Stimulated activated naive CD4-positive, alpha-beta T cell (primary cell): ENCODE measurements at regions not wholly inside any gene's neighbourhood (a gene's known extent, or its start where the extent isn't known, plus 50 kb on each side); places are given as distances from the start of the nearest gene placed in this dataset.

Experiments used
- DNase-seq, 6 experiments: peaks; one replicate each; lab custom pipeline; 2025; lab: John Stamatoyannopoulos, UW

GRCh38 chr9:18149471-18150011 is 324.4 kb upstream of the ADAMTSL1 start:
- DNase-seq: no peak

GRCh38 chr9:18154661-18155060 is 319.3 kb upstream of the ADAMTSL1 start:
- DNase-seq: no peak

GRCh38 chr9:18159254-18159653 is 314.7 kb upstream of the ADAMTSL1 start:
- no peak for DNase-seq

DNA sequence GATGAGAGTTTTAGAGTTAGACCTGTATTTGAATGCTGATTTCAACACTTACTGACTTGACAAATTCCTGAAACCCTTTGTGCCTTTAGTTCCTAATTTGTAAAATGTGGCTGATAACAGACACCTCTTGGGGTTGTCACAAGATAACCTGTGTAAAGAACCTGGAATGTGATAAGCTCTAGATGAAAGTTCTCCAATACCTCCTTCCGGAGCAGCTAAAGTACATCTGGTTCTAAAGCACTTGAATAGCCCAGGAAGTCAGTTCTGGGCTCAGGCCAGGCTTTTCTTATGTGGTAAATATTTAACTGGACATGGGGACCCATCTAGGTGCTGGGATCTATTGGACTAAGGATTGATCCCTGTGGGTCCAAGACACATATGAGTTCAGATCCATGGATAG is 310.8 kb upstream of the ADAMTSL1 start:
- DNase-seq: no peak

DNA sequence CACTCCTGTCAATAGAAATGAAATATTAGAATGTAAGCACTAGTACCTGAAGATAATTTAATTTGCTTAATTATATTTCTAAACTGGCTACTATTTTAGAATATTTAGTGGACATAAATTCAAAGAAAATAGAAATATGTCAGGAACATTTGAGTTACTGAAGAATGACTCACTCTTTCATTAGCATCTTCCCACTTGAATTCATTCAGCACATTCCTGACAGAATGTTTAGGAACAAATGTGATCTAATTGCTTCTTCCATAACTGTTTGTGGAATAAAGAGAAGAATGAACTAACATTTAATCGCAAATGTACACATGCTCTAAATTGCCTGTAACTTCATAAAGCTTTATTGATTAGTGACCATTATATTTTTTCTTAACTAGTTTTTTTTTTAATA is 306.2 kb upstream of the ADAMTSL1 start:
- DNase-seq: no peak

DNA sequence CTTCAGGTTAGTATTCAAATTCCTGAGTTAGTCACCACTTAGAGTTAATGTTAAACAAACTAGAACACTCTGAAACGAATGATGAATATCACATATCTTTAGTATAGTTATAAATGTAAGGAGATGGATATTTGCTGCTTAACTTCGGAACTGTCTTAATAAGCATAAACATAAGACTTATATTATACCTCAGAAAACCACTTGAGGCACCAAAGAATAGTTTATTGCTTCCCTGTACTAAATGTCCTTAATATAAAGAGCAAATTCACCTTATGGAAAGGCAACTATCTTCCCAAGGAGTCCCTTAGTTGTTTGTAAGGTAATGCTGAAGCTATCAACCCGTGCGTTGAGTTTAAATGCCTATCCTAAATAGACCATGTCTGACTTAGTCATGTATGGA is 300.0 kb upstream of the ADAMTSL1 start:
- DNase-seq: no peak

- no peak for DNase-seq
Measured at GRCh38 chr9:18182636-18183035, 291.3 kb upstream of the ADAMTSL1 start.

DNA sequence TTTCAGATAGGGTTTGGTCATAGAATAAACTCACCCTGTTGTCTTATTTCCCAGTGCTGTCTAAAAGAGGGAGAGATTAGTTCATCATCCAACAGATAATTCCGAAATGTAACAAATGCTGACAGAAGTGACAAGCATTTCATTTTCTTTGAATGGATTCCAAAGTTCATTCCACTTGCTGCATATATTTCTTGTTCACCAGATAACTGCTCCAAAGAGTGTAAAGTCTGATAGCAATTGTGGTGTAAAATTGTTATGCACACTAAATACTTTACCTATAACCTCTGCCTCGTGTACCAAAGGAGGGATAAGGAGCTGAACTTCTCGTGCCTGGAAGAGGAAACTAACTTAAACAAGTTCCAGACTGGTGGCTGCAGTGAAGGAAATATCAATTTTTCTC is 290.0 kb upstream of the ADAMTSL1 start:
- no peak for DNase-seq

- DNase-seq: no peak
Measured at GRCh38 chr9:18184401-18184800, 289.6 kb upstream of the ADAMTSL1 start.

GRCh38 chr9:18185196-18185595 is 288.8 kb upstream of the ADAMTSL1 start:
- no peak for DNase-seq

GRCh38 chr9:18188971-18189370 is 285.0 kb upstream of the ADAMTSL1 start:
- DNase-seq: no peak

DNA sequence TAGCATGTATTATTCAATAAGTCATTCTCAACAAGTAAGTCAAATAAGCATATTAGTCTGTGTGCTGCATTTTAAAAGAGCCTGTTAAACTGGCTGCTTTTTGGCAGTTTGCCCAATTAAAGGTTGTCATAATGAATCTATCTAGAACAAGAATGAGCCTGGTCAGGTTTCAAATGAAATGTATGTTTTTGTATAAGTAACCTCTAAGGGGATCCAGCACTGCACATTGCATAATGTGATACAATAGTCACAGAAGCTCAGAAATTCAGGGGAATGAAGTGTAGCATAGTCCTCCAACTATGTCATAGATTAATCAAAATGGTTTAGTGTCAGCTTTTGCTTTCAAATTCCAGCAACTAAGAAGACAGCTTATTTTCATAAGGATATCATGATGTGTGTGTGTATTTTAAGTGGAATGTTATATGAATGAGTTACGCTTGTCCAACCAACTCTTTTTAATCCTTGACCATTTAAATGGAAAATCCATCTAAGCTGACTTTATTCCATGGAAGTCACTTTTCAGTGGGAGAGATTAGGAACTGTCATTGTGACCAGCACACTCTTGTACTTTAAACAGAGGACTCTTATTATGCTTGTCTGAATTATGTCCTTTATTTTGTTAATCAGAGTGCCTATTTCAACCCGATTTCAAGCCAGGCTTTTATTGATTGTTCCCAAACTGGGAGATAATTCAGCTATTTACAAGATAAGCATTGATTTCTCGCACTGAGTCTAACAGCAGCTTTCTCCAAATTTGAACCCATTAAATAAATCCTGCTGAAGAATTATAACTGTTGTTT is 283.9 kb upstream of the ADAMTSL1 start:
- DNase-seq: no peak

GRCh38 chr9:18190671-18191374 is 283.1 kb upstream of the ADAMTSL1 start:
- no peak for DNase-seq

DNA sequence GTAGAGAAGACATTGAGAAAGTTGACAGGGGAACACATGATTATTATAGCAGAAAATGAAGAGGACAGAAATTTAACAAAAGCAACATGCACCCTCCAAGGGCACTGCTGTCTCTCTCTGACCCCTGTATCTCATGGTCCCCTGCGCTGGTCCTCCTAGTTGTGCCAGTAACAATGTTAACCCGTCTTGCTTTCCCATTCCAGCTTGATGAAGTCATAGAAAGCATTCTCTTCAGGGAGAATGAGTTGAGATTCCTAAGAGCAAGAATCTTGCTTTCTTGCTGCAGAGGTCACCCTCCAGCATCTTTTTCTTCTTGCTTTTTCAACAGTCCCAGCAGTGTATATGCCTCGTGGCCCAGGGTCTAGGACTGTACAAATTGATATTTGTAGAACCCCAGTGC is 279.6 kb upstream of the ADAMTSL1 start:
- DNase-seq: no peak

GRCh38 chr9:18195223-18195622 is 278.7 kb upstream of the ADAMTSL1 start:
- DNase-seq: no peak

DNA sequence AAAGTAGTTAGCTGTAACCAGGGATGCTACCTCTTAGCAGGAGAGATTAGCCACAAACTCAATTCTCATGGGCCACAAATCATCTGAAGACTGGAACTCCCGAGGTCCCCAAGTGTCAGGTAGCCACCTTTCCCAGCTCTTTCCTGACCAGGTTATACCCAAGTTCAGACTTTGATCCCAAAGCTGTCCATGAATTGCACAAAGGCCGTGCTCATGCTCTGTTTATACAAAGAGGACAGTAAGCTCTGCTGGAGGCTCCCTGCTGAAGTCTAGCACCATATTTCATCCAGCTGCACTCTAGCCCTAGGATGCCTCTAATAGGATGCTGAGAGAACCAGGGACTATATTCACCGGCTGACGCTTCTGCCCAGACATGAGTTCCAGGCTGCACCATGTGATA is 271.0 kb upstream of the ADAMTSL1 start:
- no peak for DNase-seq

- no peak for DNase-seq
Measured at GRCh38 chr9:18207735-18208134, 266.2 kb upstream of the ADAMTSL1 start.

DNA sequence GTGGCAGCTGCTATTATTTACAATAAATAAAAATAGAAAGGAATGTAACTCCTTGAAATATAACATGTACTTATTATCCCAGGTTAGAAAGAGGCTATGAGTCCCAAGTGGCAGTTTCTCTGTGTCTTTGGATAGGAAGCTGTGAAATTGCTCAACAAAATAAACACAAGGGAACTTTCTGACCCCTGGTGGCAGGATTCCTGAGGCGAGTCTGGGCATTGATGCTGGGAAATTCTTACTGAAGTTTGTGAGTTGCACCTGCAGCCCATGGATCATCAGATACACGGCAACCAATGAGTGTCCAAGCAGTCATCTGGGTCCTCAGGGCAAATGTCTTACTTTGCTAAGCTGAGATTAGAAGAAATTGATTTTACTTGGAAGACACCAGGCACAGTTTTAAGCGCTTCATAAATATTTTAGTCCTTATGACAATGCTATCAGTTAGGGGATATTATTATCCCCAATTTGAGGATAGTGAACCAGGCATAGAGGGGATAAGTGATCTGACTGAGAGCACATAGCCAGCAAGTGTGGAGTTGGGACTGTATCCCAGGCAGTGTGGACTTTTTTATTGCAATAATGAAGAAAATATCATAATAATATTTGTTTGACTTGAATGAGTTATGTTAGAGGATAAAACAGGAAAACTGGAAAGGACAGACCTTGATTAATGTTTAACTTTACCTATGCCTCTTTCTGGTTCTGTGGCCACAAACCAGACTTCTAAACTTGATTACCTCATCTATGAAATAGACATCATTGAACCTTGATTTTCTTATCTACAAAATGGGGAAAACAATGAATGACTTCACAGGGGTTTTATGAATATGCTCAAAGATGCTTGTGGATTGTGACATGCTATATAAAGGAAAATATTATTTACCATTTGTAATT is 265.5 kb upstream of the ADAMTSL1 start:
- DNase-seq: no peak

DNA sequence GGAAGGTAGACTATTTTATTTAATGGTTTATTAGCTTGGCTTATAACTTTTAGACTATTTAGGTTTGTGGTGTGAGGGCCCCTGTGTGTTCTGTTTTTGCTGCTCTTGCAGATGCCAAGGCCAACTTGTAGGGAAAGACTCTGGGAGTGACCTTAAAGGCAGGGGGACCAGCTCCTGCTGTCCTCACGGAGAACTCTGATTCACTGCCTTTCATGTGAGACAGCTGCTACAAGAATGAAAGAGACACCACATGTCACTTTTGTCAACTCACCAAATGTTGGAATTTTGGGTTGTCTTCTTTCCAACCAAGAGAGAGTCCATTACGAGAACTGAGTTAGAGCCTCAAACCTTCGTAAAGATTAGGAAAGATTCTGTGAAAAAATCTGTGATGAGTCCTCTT is 258.3 kb upstream of the ADAMTSL1 start:
- no peak for DNase-seq

DNA sequence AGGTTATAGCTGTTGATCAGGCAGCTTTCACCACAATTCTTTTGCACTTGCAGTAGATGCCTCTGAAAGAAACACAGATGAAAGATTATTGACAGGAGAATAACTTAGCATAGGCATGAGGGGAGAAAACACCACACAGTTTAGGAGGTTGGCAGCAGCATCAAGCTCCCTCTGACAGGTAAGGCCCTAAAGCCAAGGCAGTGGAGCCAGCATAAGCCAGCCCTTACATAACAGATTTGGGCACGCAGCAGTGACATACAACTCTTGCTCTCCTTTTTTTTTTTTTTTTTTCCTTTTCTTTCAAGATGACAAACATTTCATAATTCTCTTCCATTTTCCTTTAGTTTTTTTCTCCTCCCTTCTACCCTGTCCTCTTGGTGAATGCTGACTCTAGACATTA is 257.6 kb upstream of the ADAMTSL1 start:
- DNase-seq: no peak

DNA sequence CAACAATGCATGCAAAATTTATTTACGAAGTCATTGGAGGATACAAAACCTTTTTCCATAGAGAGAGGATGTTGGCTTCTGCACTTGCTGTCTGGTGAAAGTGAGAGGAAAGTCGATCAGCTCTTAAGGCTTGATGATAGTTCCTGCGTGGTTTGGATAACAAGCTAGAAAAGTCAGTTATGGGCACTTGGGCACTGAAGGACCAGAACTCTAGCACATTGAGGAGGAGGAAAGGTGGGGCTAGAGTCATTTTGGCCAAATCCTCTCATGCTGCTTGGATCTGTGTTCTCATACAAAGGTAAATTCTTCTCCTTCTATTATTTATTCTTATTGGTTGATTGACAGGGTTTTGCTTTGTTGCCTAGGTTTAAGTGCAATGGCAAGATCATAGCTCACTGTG is 245.9 kb upstream of the ADAMTSL1 start:
- DNase-seq: no peak

DNA sequence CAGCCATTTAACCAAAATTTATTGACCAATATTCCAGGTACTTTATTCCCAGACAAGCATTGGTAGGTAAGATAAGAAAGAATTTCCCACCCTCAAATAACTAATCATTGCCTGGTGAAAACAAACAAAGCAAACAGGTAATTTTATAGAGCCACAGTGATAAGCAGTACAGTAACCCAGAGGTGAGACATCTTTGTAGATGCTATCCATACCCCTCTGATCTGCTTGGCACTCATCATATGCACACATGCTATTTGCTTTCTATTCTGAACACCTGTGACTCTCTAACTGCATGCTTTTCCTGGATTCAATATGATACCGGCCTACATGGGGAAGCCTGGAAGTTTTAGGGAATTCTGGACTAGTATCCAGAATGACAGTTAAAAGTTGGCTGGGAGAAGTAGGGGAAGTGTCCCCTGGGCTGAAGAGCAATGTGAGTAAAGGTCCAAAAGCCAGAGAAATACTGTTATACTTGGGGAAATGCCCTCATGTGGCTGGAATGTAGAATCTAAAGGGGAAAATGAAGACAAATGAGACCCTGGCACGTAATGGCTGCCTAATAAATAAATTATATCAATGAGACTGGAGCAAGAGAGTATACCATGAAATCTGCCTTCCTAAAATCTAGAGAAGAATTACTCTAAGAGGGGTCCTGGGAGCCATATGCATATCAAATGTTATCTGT is 243.8 kb upstream of the ADAMTSL1 start:
- no peak for DNase-seq
